HUDEP-2 (cell line): ENCODE measurements at regions not wholly inside any gene's neighbourhood (a gene's known extent, or its start where the extent isn't known, plus 50 kb on each side); places are given as distances from the start of the nearest gene placed in this dataset.

Experiments
- DNase-seq, 76 experiments: peaks; one replicate each; lab custom pipeline; 2025; ENCODE audit not compliant: unreplicated experiment in 76 of 76; lab: John Stamatoyannopoulos, UW

DNA sequence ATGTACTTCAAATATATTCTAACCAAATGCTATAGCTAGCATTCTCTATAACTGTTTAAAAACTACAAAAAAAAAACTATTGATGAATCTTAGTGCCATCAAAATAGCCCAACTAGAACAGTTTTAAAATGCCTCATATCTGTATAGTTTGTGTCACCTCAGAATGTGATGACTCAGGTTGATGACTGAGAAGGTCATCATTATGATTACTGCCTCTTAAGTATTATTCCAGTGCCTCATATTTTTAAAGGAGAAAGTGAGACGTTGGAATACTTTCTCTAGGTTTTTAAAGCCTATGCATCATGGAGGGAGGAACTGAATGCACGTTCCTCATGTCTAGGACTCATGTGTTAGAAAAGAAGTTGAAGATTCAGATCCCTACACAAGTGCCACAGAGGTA is 88.2 kb downstream of the TMA16 start:
- DNase-seq: no peak

DNA sequence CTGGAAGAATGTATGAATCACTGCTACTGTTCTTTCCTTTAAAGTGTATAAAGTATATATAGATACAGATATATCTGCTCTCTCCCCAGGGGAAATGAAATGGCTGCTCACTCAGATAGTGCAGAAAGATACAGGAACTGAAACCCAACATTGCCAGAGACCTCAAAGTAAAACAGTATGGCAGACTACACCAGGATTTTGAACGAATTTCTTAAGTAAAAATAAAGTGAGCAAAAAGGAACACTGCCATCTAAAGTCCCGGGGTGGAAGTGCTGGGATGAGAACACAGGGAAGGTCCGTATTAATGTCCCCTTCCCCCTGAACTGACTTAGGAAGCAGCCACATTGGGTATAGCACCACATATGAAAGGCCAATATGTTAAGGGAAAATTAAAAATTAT is 93.4 kb downstream of the TMA16 start:
- DNase-seq: peak in 1 of 76 experiments; percentile 7

DNA sequence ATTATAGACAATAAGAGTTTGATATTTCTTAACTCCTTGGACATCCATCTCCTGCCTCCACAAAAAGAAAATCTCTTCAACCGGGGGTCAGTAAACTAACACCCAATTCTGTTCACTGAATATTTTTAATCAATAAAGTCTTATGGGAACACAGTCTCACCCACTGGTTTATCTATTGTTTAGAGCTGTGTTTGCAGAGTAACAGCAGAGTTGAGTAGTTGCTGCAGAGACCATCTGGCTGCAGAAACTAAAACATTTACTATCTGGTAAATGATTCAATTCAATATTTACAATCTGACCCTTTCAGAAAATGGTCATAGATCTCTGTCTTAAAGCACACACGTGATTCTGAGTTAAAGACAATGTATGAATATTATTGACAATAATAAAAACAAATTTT is 94.0 kb downstream of the TMA16 start:
- no peak for DNase-seq

DNA sequence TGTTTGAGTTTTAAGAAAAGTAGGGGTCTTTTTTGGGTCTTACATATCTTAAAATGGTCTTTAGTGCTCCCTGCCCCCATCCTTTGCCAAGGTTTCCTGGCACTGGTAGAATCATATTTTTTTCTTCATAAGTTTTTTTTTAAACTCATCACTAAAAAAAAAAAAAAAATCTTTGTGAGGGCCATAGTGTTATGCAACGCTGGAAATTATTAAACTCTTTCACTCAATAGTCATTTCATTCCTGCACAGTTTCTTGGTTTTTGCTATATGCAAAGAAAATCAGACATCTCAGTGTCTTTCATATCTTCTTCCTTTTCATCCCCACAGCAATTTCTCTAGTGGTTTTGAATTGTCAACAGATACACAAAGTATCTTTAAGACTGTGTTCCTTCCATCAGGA is 95.6 kb downstream of the TMA16 start:
- DNase-seq: no peak

DNA sequence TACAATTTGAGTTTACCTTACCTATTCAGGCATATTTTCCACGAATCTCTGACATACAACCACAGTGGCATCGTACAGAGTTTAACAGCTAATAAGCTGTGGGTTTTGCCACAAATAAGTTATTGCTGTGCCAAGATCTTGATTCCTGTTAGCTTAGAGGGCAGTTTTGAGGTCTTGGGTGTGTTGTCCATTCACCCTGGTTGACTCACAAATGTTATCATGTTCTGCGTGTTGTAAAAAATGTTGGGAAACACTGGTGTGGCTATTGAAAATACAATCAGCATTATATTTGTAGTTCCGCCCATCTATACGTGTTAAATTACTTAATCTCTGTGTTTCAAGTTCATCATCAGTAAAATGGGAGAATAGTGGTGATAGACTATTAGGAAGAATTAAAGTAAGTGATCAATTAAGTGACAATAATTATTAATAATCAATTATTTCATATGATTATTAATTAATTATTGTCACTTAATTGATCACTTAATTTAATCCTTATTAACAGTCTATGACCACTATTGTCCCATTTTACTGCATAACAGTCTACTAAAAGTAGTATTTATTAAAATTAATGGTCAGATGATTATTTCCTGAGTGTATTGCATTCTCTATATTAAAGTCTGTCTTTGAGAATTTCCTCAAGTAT is 96.3 kb downstream of the TMA16 start:
- no peak for DNase-seq

DNA sequence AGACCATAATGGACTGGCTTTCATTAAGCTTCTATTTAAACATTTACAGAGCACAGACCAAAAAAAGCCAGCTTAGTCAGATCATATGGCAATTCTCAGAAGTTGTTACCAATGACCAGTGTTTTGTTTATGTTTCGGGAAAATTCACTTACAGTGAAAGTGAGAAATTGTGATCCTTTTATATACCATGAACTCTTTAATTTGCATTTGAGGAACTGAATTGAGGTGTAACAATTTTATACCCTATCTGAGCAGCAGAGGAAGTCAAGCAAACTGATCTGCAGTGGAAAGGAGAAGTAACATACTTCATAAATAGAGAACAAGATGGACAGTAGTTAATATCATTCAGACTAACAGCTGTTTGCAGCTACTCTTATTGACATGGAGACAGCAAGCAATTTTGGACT is 97.1 kb downstream of the TMA16 start:
- DNase-seq: no peak

DNA sequence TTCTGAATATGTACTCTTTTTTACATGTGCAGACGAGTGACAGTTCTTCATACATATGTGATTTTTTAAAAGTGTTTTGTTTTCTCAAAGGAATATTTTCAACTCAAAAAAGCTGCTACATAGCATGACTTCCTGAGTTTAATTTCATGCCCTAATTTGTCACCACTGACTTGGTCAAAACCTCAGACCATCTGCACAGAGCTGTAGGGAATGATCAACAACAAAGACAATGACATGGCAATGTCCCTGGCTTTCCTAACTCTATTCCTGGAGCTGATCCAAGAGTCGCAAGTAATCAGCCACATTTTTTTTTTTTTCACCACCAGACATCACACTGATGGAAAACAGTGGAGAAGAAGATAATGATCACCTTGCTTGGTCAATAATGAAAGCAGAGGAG is 97.7 kb downstream of the TMA16 start:
- DNase-seq: no peak

DNA sequence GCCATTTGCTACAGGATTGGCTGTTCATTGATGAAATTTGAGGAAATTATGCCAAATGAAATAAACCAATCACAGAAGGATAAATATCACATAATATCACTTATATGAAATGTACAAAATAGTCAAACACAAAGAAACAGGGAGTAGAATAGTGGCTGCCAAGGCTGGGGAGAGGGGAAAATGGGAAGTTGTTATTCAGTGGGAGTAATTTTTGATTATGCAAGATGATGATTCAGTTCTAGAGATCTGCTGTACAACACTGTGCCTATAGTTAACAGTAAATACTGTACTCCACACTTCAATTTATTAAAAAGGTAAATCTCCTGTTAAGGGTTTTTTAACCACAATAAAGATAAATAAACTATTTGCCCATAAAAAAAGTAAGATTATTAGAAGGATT is 101.1 kb downstream of the TMA16 start:
- no peak for DNase-seq

DNA sequence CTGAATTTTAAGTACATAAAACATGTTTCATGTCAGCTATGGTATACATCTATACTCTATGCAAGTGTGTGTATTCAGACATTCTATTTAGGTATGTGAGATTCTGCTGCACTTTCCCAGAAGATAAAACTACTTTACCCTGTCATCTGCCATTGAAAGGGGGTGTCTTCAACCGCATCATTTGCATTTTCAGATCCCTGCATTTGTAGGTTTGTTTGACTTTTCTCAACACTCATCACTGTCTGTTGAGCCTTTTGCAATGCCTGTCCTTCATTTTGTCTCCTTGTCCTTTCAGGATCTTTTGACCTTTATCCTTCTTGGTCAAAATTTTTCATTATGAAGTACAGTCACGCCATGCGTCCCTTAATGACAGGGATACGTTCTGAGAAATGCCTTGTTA is 103.5 kb downstream of the TMA16 start:
- no peak for DNase-seq

DNA sequence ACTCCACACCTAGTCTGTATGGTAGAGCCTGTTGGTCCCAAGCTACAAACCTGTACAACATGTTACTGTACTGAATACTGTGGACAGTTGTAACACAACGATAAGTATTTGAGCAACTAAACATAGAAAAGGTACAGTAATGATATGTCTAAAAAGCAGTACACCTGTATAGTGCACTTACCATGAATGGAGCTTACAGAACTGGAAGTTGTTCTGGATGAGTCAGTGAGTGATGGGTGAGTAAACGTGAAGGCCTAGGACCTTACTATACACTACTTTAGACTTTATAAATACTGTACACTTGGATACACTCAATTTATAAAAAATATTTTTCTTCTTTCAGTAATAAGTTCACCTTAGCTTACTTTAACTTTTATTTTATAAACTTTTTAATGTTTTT is 104.0 kb downstream of the TMA16 start:
- DNase-seq: no peak

DNA sequence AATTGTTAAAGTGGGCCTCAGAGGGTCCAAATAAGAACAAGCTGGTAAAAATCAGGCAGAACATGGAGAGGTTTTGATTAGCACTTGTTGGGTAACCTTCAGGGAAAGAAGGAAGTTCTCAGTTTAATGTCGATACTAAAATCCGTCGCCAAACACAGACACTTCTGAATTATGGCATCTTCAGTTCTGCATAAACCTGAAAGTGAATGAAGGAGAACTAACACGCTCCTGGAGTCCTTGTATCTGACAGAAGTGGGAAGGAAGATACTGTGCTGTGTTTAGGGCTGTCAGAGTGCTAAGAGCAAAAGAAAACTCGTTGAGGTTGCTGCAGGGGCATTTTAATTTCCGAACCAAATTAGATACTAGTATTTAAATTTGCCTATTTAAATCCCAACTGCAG is 106.2 kb downstream of the TMA16 start:
- no peak for DNase-seq

DNA sequence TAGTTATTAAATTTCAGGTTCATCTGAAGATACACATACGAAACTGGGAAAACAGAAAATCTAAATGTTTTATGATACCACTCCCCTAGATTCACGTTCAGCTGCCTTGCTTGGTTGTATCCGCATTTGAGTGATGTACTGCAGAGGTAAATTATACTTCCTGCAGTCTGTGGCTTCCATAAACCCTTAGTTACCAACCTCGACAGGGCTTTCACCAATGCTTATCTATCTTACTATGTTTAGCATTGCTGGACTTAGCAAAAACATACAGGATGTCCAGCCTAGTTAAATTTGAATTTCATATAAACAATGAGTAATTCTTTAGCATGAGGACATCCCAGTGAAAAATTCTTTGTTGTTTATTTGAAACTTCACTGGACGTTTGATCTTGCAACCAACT is 108.8 kb downstream of the TMA16 start:
- no peak for DNase-seq

DNA sequence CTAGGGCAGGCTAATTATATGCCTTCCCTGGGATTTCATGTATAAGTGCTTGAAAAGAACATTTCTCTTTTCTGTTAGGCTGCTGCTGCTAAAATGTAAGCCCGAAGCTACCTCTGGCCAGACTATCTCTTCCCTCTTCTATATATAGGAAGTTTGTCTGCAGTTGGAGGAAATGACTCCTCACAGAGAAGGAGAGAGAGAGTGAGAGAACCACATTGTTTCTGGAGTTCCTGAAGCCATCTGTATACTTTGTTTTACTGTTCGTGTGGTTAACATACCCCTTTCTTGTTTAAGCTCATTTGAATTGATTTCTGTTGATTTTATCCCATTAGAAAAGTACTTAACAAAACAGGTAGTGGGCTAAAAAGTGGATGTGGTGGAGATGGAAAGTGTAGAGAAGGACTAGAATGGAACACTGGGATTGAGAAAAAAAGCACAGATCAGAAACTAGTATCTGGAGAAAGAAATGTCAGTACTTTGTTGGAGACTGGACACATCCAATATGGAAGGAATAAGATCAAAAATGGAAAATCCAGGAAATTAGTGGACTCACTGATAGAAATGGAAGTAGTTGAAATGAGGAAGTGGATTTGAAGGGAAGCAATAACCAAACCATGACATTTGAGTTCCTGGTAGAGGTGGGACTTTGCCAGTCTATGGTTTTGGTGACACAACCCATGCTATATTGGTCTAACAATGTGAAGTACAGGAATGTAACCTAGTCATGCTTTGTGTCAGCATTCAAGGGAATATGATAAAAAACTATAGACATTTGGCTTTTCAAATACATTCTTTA is 112.6 kb downstream of the TMA16 start:
- no peak for DNase-seq

DNA sequence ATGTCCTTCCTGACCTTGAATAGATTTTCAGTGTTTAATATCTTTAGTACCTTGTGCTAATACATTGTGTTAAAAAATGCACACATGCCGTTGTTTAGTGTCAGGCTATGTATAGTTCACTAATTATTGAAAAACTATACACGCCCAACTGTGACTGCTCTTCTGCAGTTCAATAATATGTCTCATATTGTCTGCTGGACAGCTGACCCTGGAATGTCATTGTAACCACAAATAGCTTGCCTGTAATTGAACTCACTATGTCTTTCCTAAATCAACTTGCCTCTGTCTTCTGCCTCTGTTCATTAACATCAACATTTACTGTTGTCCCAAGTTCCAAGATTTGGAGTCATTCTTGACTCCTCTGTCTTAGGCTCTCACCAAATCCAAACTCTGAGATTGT is 114.5 kb downstream of the TMA16 start:
- no peak for DNase-seq

DNA sequence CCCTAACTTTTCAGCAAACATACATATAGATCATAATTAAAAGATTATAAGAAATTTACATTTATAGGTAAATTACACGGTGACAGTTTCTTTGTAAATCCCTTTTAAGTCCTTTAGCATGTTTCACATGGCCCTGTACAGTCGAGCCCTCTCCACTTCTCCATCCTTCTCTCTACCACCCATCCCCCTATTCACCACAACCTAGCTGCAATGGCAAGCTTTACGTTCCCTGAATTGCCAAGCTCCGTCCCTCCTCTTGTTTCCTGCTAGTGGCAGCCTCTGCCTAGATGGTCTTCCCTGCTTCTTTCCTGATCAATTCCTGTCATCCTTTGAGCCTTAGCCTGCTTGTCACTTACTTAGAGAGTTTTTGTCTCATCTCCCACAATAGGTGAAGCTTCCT is 116.2 kb downstream of the TMA16 start:
- no peak for DNase-seq

DNA sequence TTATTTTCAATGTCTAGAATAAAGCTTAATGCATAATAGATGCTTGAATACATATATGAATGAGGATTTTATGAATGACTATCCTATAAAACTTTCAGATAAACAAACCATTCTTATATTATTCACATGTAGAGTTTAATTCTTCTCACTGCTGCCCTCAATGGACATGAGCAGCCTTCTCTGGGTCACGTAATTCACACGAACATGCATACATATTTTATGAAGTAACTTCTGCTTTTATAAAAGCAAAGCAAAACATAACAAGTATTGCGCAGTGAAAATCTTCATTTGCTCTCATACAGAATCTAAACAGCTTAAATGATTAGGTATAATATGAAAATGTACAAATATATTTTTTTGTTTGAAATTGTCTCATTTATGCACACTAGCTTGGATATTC is 116.7 kb downstream of the TMA16 start:
- DNase-seq: no peak

DNA sequence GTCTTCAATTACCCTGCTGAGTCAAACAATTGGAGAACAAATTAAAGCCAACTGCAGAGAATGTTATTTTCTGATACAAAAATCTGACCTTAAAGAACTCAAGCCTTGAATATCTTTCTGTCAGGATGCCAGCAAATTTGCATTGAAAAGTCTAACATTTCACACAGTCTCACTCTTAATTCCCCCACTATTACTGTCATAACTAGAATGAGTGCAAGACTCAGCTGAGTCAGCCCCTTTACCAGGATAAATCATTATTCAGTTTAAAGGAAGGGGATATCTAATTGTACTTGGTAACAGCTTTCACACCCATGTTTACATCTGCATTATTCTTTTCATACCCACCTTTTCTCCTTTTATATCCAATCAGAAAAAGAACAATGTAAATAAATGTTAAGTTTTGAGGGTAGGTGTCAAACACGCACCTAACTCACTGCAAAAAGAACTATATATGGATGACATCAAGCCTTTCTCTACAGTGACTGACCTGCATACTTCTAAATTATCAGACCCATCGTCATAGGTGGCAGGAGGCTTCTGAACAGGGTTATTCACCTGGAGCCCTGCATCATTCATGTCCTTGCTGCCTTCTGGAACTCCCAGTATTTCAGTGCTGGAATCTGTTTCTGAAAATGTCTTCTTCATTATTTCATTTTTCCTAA is 117.4 kb downstream of the TMA16 start:
- DNase-seq: no peak

DNA sequence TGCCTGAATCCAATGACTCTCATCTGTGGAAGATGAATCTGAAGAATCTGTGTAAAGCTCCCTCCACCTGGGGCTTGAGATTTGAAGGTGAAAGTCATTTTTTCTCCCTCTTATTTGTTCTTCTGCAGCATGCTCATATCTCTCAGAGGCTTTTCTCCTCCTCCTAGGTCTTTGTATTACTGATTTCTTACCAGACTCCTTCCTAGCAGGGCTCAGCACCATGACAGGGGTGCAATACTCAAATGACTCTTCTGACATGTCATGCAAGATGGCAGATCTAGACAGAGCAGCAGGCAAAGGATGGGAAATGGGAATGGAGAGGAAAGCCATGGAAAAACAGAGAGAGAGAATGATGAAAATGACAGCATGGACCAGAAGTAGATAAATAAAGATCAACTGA is 118.3 kb downstream of the TMA16 start:
- DNase-seq: no peak

DNA sequence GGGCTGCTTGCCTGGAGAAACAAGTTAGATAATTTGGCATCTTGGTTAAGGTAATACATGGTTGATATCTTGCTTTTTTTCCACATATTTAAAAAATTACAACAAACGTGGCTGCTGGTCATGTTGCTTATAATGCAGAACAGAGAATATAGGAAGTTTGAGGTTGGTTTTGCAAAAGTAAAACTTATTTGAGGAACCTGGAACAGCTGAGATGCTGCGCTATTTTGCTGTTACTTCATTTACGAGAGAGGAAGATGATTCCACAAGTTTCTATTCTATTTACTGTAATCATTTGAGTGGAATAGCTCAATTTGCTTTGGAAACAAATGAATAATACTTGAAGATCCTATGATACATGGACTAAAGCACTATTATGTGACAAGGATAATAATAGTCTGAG is 118.9 kb downstream of the TMA16 start:
- DNase-seq: no peak

DNA sequence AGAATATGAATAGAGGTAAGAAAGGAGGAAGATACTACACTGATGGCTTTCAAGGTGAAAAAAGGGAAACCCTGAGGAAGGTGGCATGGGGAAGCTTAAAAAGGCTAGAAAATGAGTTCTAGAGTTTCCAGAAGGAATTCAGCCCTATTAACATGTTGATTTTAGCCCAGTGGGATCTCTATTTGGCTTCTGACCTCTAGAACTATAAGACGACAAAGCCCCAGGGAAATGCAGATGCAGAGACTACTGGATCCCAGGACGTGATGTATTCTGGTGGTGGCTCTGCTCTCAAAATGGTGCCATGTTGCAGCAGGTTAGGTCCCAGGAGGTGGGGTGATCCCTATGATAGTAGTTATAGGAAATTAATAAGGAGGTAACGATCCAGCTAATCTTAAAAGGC is 120.4 kb downstream of the TMA16 start:
- no peak for DNase-seq

DNA sequence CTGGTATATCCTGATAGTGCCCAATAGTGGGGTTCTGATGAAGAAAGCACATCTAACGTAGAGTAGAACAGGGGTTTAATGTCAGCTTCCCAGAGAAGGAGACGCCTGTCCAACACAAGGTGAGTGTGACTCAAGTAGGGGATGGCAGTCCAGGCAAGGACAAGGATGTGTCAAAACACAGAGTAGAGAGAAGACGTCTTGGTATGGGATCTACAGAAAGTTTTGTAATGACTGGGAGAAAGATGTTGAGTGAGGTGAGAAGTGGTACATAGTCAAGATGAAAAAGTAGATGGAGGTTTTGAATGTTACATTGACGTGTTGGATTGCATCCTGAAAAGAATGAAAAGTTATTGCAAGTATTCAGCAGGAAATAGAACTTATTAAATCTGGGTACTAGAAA is 124.4 kb downstream of the TMA16 start:
- DNase-seq: no peak

DNA sequence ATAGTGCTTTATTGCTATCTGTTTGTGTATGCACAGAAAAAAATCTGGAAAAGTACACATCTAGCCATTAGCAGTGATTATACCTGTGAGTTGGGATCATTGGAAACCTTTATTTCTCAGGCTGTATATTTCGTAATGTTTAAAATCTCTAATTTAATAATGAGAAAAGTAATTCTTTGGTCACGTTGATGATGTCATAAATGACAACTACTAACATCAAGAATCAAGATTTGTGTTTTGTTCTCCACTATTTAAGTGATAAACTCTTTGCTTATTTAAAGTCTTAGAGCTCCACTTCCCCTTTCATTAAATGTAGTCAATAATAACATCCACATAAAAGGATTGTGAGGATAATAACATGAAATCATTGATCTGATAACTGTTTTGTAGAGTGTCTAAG is 126.2 kb downstream of the TMA16 start:
- DNase-seq: no peak
